IPS DF 4.7 (cell line): ENCODE measurements at regions not wholly inside any gene's neighbourhood (a gene's known extent, or its start where the extent isn't known, plus 50 kb on each side); places are given as distances from the start of the nearest gene placed in this dataset.

Experiments used
- DNase-seq: peaks from one replicate; pipeline ENCODE4 v3.0.0-alpha.2; 2013; ENCODE audit warnings: low spot score; ENCODE audit errors: extremely low read depth

- DNase-seq: no peak
Measured at GRCh38 chr3:117696851-117697407, 987.4 kb downstream of the TUSC7 start.

DNA sequence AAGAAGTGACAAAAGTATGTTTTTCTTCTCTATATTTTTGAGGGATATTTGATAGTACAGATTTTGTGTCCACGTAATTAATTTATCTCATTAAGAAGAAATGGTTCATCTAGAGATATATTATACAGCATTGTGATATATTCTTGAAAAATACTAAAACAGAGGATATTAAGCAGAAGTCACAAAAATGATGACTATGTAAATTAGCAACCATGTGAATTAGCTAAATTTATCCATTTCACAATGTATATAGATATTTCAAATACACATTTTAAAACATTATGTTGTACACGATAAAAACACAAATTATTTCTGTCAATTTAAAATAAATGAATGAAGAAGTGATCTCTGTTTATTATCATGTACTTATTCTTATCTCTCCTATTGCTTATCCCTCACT is 989.5 kb downstream of the TUSC7 start:
- no peak for DNase-seq

DNA sequence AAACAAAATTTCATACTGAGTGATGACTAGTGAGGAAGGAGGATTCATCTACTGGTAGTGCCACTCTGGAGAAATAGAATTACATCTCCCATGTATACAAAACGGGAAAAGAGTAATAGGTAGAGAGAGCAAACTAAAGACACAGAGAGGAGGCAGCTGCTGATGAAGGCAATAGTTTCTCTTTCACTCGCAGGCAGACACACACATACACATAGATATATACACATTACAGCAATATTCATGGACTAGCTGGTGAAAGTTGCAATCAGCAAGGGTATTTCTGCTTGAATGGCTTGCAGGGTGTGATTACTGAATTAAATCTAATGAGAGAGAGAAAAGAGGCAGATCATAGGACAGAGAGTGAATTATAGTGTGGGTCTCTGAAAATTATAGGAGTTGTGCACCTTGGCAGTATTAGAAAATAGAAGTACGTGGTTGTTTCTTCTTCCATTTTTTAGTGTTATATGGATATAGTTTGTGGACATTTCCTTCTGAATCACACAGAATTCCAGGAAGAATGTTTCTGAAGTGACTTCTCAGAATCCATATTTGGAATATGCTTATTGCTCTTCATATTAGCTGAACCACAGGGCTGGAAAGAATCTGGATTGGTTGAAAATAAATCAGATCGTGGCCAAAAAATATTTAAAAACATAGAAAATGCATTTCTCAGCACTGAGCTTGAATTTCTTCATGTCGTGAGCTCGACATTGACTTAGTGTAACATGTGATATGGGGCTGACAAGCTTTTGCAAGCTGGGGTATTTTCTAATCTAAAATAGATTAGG is 991.2 kb downstream of the TUSC7 start:
- DNase-seq: no peak

DNA sequence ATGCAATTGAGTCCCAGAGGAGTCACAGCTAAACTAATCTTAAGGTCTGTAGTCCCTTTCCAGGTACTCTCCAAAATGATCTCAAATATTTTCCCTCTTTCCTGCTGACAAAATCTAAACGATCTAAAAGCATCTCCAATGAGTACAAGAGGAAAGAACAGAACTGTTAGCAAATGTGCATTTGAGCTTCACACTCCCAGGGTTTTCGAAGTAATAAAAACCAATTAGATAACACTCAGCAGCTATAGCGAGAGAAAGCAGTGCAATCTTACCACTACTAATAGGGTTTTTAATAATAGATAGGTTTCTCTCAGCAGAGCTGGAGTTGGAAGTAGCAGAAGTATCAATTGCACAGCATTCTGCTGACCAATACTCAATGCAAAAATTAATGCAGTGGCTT is 995.4 kb downstream of the TUSC7 start:
- no peak for DNase-seq

- no peak for DNase-seq
Measured at GRCh38 chr3:117706037-117706436, 996.5 kb downstream of the TUSC7 start.

DNA sequence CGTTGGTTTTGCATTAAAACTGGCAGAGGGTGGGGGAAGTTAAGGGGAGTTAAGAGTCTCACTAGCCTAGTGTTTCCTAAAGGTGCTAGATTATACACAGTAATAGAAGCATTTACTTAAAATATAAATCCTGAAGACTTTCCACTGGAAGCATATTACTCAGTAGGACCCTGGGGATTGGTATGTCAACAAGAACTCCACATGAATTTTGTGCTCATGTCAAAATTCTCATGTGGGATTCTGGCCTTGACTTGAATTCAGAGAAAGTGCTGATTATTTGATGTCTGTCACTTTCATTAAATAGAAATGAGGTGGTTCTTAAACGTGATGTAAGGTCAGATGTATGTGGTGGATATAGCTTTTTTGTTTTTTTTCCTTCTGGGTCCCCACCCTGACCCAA is 997.2 kb downstream of the TUSC7 start:
- no peak for DNase-seq

- no peak for DNase-seq
Measured at GRCh38 chr3:117708601-117709000, 999.0 kb downstream of the TUSC7 start.

DNA sequence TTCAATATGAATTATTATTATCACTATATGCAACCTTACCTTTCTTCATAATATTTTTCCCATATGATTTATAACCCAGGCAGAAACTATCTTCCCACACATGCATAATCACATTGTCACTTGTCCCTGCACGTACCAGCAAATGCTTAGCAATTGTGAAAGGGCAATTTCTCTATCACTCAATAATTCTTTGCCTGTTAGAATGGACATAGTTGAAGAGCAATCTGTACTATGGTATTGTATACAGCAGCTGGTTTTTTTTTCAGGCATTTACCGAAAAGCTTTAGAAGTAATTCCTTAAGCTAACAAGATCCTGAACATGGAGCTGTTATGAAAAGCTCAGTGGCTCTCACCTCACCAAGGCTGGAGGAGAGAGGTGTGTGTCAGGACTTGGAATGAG is 999.5 kb downstream of the TUSC7 start:
- no peak for DNase-seq

DNA sequence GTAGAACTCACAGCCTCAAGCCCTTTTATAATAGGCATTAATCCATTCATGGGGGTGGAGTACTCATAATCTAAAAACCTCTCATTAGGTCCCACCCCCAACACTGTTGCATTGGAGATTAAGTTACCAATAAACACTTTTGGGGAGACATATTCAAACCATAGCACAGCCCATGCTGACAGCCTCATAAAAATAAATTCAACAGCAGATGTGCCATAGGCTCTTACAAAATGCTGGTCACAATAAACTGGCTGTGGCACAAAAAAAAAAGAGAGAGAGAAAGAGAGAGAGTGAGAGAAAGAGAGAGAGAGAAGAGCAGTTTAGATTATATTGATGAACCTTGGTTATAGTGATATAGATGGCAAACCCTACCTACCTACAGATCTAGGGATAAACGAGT is 1000.9 kb downstream of the TUSC7 start:
- no peak for DNase-seq

GRCh38 chr3:117719316-117719926 is 1009.8 kb downstream of the TUSC7 start:
- DNase-seq: no peak

DNA sequence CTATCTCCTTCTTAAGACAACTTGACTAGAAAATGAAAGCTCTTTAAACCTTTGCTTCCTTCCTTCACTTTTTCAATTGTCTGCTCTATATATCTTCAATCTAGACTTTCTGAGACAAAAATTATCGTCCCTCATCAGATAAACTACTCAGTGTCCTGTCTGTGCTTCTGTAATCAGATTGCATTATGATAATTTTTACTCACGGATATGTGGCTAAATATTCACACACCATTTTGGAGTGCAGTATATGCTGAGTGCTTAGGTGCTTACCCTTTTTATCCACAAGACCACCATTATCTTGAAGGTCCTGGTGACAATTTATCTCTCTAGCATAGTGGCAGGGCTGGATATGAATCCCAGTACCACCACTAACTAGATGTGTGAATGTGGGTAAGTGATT is 1012.3 kb downstream of the TUSC7 start:
- no peak for DNase-seq

DNA sequence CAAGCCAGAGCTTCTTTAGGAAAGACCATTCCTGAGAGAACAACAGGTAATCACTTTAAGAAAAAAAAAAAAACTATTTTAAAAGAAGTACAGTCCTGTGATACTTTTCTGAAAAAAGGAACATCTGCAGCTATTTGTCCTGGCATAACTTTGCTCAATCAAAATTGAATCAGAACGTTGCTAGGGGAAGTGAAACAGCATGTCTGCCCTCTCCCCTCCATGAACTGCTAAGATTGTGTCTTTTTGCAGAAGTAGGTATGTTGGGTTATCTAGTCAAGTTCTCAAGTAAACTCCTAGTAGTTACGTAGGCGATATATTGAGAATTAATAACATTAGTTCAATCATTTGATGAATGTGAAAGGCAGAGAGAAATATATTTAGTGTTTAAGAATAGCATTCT is 1013.3 kb downstream of the TUSC7 start:
- DNase-seq: no peak

GRCh38 chr3:117723825-117724224 is 1014.2 kb downstream of the TUSC7 start:
- no peak for DNase-seq

DNA sequence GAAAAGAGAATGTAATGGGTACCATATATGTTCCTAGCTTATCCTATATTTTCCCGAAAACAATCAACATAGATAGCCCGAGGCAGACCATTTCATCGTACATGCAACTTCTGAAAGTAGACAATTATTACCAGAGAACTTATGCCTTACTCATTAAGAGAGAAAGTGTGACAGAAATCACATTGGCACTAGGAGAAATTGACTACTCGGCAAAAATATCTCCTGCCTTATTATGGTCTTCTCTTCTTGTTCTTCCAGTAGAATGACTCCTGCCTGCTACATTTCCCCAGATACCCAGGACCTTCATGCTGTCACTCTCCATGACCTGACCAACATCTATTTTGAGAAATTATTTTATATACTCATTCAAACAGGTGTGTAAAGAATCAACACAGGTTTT is 1015.7 kb downstream of the TUSC7 start:
- DNase-seq: no peak

GRCh38 chr3:117726776-117727175 is 1017.2 kb downstream of the TUSC7 start:
- DNase-seq: no peak

- no peak for DNase-seq
Measured at GRCh38 chr3:117728226-117728625, 1018.6 kb downstream of the TUSC7 start.

DNA sequence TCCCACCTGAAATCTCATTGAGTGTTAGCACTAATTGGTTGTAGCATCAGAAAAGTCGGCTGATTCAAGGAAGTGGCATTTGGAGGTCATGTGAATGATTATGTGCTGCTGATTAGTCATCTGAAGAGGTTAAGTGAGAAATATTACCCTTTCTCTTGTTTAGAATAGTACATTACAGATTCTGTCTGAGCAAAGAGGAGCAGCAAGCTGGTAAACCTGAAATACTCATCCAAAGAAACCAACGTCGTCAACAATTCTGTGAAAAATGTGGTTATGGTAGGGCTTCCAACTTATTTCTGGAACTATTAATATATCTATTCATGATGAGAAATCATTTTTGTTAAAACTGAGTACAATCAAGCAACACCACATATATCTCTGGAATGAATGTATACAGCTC is 1024.9 kb downstream of the TUSC7 start:
- DNase-seq: no peak

GRCh38 chr3:117735481-117736101 is 1026.0 kb downstream of the TUSC7 start:
- DNase-seq: no peak

DNA sequence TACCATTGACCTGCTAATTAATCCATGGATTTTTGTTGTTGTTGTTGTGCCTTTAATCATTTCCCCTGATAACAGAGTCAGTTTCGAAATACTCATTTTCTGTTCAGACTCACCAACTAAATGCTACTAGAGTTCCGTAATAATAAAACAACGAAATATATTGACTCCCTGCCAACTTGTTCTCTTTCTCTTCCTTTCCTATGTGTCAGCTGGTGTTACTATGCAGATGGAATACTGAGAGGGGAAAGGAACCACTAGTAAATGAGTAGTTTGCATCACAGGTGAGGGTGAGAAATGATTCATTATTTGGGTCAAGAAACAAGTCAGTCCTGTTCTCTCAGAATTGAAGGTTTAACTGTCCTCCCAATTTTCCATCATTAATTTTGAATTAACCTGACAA is 1027.3 kb downstream of the TUSC7 start:
- no peak for DNase-seq

- DNase-seq: no peak
Measured at GRCh38 chr3:117743993-117744392, 1034.4 kb downstream of the TUSC7 start.

GRCh38 chr3:117744935-117745334 is 1035.4 kb downstream of the TUSC7 start:
- DNase-seq: no peak

DNA sequence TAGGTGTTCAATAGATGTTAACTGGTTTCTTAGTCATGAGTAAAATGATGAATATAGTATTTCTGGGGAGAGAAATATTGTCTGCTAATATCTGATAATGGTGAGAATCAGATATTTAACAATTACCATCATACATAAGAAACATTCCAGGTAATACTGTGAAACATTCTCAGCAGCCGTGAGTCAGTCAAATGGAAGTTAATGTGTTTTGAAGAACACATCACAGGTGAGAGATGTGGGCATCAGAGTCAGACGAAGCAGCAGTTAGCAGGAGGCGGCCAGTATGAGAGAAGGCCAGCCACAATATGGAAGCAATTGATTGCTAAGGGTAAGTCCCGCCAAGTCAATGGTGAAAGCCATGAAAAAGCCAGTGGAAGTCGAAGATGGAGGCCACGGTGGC is 1035.9 kb downstream of the TUSC7 start:
- DNase-seq: no peak
